ENCODE measurements at regions not wholly inside any gene's neighbourhood (a gene's known extent, or its start where the extent isn't known, plus 50 kb on each side); places are given as distances from the start of the nearest gene placed in this dataset.

DNA sequence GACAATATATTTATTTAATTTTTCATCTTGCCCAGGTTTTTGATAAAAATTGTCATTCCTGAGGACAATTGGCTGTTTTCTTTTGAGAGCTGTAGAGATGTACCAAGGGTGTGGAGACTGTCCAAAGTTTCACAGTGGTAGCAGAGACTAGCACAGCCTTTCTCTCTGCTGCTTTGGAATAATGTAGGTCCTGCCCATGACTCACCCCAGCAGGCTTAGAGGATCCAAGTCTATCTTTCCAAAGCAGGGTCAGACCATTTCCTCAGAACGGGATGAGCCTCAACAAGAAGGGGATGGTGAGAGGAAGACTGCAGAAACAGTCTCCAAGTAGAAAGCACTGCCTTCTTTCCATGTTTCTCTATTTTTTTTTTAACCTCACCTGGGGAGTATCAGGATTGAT lies 131.5 kb upstream of the RPL34 start:
- ATAC-seq (ENCODE audit: low FRiP score in 2 of 2) (no peak), DNase-seq (no peak)
- TF ChIP-seq EP300 (IDR thresholded peaks at IDR 0.05), result no peak
- TF ChIP-seq POLR2AphosphoS5 (IDR thresholded peaks at IDR 0.05), result no peak
- TF ChIP-seq, protein P1, sequence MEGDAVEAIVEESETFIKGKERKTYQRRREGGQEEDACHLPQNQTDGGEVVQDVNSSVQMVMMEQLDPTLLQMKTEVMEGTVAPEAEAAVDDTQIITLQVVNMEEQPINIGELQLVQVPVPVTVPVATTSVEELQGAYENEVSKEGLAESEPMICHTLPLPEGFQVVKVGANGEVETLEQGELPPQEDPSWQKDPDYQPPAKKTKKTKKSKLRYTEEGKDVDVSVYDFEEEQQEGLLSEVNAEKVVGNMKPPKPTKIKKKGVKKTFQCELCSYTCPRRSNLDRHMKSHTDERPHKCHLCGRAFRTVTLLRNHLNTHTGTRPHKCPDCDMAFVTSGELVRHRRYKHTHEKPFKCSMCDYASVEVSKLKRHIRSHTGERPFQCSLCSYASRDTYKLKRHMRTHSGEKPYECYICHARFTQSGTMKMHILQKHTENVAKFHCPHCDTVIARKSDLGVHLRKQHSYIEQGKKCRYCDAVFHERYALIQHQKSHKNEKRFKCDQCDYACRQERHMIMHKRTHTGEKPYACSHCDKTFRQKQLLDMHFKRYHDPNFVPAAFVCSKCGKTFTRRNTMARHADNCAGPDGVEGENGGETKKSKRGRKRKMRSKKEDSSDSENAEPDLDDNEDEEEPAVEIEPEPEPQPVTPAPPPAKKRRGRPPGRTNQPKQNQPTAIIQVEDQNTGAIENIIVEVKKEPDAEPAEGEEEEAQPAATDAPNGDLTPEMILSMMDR (IDR thresholded peaks at IDR 0.05), result no peak
- no peak for TF ChIP-seq POLR2A (IDR thresholded peaks at IDR 0.05)
- Histone ChIP-seq H3K27me3 (no peaks in the 10 kb centered on the region), H3K27ac (no peak overlapping the region), H3K36me3 (no peaks in the 10 kb centered on the region), H3K9me3 (peaks cover 5 to 10% (median 8%) of the 10 kb centered on the region in 4 donors), H3K4me1 (no peaks in the 10 kb centered on the region), H3K4me3 (no peak overlapping the region)
- WGBS, 2 donors, result 58 to 64% methylated on average over 1 of the region's 1 CpG

DNA sequence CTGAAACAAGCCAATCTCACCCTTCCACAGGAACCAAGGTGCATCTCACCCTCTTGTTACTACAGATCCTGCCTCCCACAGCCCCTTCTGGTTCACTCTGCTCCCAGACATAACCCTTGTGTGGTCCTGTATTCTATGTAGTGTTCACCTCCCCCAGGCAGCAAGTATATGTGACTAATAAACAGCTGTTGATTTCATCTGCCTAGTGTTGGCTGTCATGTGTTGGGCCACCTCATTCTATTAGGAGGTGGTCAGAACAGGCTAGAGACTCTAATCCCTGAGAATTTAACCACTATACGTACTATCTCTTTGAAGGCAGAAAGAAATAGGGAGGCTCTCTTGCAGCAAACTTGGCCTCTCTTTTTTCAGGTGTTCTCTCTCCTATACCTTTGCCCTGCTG lies 134.3 kb upstream of the RPL34 start:
- ATAC-seq (ENCODE audit: low FRiP score in 2 of 2) (no peak), DNase-seq (no peak)
- H3K4me1 ChIP-seq, result peaks cover 0 to 5% (median 0%) of the 10 kb centered on the region in 4 donors
- H3K27ac ChIP-seq, result no peak overlapping the region
- no peaks in the 10 kb centered on the region for H3K9me3 ChIP-seq
- no peaks in the 10 kb centered on the region for H3K36me3 ChIP-seq
- no peak overlapping the region for H3K4me3 ChIP-seq
- TF ChIP-seq EP300 (IDR thresholded peaks at IDR 0.05) (no peak), POLR2AphosphoS5 (IDR thresholded peaks at IDR 0.05) (no peak), POLR2A (IDR thresholded peaks at IDR 0.05) (no peak)
- TF ChIP-seq, protein P1 (IDR thresholded peaks at IDR 0.05), result no peak
- 33 to 64% methylated on average over 1 of the region's 1 CpG for WGBS, 2 donors
- H3K27me3 ChIP-seq, result no peaks in the 10 kb centered on the region

DNA sequence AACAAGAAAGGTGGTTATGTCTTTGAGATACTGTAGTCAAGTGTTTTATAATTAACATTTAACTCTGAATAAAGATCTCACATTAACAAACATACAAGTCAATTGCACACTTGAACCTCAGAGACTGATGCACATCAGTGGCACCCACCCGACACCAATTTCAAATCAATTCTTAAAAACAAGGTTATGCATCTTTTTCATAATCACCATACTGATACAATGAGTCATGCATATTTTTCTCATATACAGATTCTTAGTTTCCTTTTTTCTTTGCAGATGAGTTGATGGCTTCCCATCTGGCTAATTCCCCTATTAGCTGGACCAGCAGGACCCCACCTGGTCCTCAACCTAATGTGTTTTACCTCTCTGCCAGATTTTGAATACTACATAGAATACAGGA lies 136.2 kb upstream of the RPL34 start:
- Histone ChIP-seq H3K4me1 (peaks cover 0 to 5% (median 0%) of the 10 kb centered on the region in 4 donors), H3K27ac (no peak overlapping the region), H3K36me3 (no peaks in the 10 kb centered on the region), H3K4me3 (no peak overlapping the region), H3K27me3 (no peaks in the 10 kb centered on the region), H3K9me3 (no peaks in the 10 kb centered on the region)
- DNase-seq, result no peak
- no peak for ATAC-seq (ENCODE audit: low FRiP score in 2 of 2)
- TF ChIP-seq POLR2A (IDR thresholded peaks at IDR 0.05) (no peak), POLR2AphosphoS5 (IDR thresholded peaks at IDR 0.05) (no peak), EP300 (IDR thresholded peaks at IDR 0.05) (no peak)
- TF ChIP-seq, protein P1 (IDR thresholded peaks at IDR 0.05), result no peak
- 87 to 89% methylated on average over 1 of the region's 1 CpG for WGBS, 2 donors

DNA sequence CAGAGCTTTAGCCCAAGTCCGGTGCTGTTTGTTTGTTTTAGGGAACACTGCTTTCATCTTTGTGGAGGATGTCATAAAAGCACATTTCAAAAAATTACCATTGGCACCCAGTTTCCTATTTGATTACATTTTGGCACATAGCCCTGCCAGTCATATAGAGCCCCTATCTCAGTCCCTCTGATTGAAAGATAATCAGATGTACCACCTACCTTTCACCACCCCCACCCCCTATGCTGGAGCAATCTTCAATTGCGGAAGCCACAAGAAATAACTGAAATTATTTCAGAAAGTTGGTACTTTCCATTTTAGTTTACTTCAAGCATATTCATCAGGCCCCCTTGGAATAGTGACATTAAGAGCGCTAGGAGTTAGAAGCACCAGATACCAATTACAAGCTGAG lies 136.7 kb upstream of the RPL34 start:
- no peaks in the 10 kb centered on the region for H3K9me3 ChIP-seq
- H3K27me3 ChIP-seq, result no peaks in the 10 kb centered on the region
- no peak for TF ChIP-seq POLR2A (IDR thresholded peaks at IDR 0.05)
- TF ChIP-seq EP300 (IDR thresholded peaks at IDR 0.05), result no peak
- TF ChIP-seq, protein P1 (IDR thresholded peaks at IDR 0.05), result no peak
- TF ChIP-seq POLR2AphosphoS5 (IDR thresholded peaks at IDR 0.05), result no peak
- H3K4me3 ChIP-seq, result no peak overlapping the region
- H3K27ac ChIP-seq, result no peak overlapping the region
- ATAC-seq (ENCODE audit: low FRiP score in 2 of 2) (no peak), DNase-seq (no peak)
- WGBS, 2 donors, result 73% methylated on average over 3 of the region's 3 CpGs
- peaks cover 0 to 5% (median 0%) of the 10 kb centered on the region in 4 donors for H3K4me1 ChIP-seq
- H3K36me3 ChIP-seq, result no peaks in the 10 kb centered on the region

DNA sequence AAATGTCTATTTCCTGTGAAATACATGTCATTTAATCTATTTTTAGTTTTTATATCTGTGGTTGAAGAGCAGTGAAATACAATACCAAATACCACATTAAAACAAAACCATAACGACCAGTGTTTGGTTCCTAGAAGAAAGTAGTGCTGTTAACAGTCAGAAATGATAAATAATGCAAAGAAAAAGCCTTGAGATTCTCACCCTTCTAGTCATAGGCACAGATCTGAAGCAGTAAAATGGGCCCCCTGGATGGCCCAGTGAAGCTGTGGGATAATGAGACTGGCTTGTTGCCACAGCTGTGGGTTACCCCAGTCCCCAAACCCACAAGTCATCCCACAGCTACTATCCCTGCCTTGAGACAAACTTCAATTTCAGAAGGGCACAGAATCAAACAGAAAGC lies 137.3 kb upstream of the RPL34 start:
- Histone ChIP-seq H3K27ac (no peak overlapping the region), H3K4me1 (peaks cover 0 to 5% (median 0%) of the 10 kb centered on the region in 4 donors), H3K27me3 (no peaks in the 10 kb centered on the region), H3K9me3 (no peaks in the 10 kb centered on the region), H3K36me3 (no peaks in the 10 kb centered on the region), H3K4me3 (no peak overlapping the region)
- no peak for ATAC-seq (ENCODE audit: low FRiP score in 2 of 2)
- TF ChIP-seq EP300 (IDR thresholded peaks at IDR 0.05), result no peak
- TF ChIP-seq POLR2A (IDR thresholded peaks at IDR 0.05), result no peak
- TF ChIP-seq, protein P1 (IDR thresholded peaks at IDR 0.05), result no peak
- no peak for TF ChIP-seq POLR2AphosphoS5 (IDR thresholded peaks at IDR 0.05)
- WGBS, 2 donors, result 14% methylated on average over 1 of the region's 1 CpG
- DNase-seq, result no peak
